Limb (tissue), 2 donors: ENCODE measurements at regions not wholly inside any gene's neighbourhood (a gene's known extent, or its start where the extent isn't known, plus 50 kb on each side); places are given as distances from the start of the nearest gene placed in this dataset.

Source experiments
- DNase-seq, 2 donors: peaks; one replicate each; pipeline ENCODE4 v3.0.0-alpha.2; 2016; ENCODE audit errors: extremely low spot score in 2 of 2

GRCh38 chr11:16440136-16440535 lies 83.8 kb upstream of the SOX6 start:
- DNase-seq = no peak

DNA sequence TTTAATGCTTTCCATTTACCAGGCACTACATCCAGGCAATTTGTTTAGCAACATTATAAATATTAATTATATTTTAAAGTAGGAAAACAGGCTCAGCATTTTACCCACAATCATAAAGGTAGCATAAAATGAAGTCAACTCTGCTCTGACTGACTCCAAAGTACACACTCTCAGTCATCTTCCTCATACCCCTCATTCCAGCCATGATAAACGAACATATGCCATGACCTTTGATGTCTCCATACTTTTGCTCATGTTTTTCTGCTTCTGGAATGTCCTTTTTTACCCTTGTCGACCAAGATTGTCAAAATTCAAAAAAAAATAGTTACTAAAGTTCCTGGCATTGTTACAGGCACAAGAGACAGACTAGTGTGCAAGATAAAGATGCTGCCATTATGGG lies 77.7 kb upstream of the SOX6 start:
- DNase-seq = no peak

DNA sequence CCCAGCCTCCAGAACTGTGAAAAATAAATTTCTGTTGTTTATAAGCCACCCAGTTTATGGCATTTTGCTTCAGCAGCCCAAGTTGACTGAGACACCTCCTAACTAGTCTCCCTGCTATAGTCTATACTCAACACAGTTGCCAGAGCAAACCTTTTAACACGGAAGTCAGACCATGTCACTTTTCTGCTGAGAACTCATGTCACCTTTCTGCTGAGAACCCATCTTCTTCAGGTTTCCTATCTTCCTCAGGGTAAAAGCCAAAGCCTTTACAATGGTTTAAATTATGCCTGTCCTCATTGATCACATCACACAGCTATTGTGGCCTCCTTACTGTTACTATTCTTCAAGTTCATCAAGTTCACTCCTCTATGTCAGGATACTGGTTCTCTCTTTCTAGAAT lies 74.3 kb upstream of the SOX6 start:
- DNase-seq = no peak

DNA sequence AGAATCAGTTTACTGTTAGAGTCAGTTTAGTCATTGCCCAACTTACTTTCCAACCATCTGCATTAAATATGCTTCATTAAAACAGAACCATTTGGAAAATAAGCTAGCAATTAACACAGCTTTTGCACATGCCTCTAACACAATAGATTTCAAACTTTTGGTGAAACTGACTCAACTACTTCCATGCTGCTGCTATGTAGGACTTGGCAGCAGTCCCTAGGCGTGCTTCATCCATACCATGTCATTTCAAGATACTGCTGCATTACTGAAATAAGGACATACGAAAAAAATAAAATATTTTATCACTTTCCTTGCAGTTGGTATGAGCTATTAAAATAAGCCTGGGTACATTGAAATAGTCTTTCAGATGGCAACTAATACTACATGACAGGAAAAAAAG lies 65.5 kb upstream of the SOX6 start:
- DNase-seq = no peak

GRCh38 chr11:16418428-16419097 lies 62.2 kb upstream of the SOX6 start:
- no peak for DNase-seq

GRCh38 chr11:16412525-16413172 lies 56.3 kb upstream of the SOX6 start:
- DNase-seq = no peak

- DNase-seq = no peak
Measured at GRCh38 chr11:16410479-16410878, 54.1 kb upstream of the SOX6 start.

GRCh38 chr11:16408619-16409018 lies 52.3 kb upstream of the SOX6 start:
- no peak for DNase-seq

GRCh38 chr11:16406226-16406625 lies 49.9 kb upstream of the SOX6 start:
- no peak for DNase-seq
